DOHH2 (cell line): ENCODE measurements at regions not wholly inside any gene's neighbourhood (a gene's known extent, or its start where the extent isn't known, plus 50 kb on each side); places are given as distances from the start of the nearest gene placed in this dataset.

ENCODE experiments used
- EZH2phosphoT487 ChIP-seq: fragments of 200-600 bp; sonication (generic); IDR thresholded peaks from 2 replicates; pipeline ENCODE4 v1.6.1; 2017; ENCODE audit warnings: borderline replicate concordance, mild to moderate bottlenecking, antibody characterized with exemption, low read length, moderate library complexity, mixed read lengths
- TF ChIP-seq, protein P1 (sequence below): fragments of 200-600 bp; sonication (generic); IDR thresholded peaks from one replicate; pipeline ENCODE4 v1.5.1; 2014; ENCODE audit warnings: antibody characterized with exemption, mild to moderate bottlenecking, low read depth, low read length; ENCODE audit not compliant: poor library complexity, severe bottlenecking

DNA sequence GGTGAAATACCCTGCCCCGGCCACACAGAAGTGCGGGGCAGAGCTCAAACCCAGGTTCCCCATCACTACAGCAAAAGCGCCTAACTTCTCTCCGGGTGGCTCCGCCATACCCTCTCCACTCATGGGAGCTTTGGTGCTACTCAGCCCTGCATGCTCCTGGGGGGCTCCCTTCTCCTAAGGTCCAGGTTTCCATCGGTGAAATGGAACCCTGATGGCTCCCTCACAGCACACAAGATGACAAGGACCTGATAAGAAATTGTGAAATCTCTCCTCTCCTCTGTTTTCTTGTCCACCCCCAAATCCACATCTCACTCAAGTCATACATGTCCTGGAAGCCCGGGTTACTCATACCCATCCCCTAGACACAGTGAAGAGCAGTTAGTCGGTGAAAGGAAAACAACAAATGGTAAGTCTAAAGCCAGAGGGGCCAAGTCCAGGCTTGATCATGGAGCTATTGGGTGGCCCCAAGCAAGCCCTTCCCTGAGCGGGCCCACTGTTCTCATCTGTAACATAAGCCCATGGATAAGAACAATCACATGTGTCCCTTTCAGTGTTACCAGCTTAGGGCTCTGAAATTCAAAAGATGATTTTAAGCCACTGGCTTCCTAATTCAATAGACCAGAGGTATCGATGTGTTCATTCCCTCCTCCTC, 317.5 kb downstream of the BCL11B start:
- TF ChIP-seq, protein P1, sequence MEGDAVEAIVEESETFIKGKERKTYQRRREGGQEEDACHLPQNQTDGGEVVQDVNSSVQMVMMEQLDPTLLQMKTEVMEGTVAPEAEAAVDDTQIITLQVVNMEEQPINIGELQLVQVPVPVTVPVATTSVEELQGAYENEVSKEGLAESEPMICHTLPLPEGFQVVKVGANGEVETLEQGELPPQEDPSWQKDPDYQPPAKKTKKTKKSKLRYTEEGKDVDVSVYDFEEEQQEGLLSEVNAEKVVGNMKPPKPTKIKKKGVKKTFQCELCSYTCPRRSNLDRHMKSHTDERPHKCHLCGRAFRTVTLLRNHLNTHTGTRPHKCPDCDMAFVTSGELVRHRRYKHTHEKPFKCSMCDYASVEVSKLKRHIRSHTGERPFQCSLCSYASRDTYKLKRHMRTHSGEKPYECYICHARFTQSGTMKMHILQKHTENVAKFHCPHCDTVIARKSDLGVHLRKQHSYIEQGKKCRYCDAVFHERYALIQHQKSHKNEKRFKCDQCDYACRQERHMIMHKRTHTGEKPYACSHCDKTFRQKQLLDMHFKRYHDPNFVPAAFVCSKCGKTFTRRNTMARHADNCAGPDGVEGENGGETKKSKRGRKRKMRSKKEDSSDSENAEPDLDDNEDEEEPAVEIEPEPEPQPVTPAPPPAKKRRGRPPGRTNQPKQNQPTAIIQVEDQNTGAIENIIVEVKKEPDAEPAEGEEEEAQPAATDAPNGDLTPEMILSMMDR: no peak
- no peak for TF ChIP-seq EZH2phosphoT487
